Psoas muscle (tissue), 7 donors: ENCODE measurements at regions not wholly inside any gene's neighbourhood (a gene's known extent, or its start where the extent isn't known, plus 50 kb on each side); places are given as distances from the start of the nearest gene placed in this dataset.

ENCODE experiments used
- ATAC-seq, 4 donors: fragments of 200-7000 bp; cut with Tn5 transposase; one replicate each; pipeline ENCODE4 v1.9.1; 2020; ENCODE audit warnings: moderate library complexity in 3 of 4, mild to moderate bottlenecking in 2 of 4
- DNase-seq, 2 donors: peaks; one replicate each; pipeline ENCODE4 v3.0.0-alpha.2; 2020
- H3K27ac ChIP-seq: fragments of 200-600 bp; one replicate; pipeline ENCODE4 v1.8.0; 2022
- H3K27me3 ChIP-seq, 3 donors: fragments of 200-600 bp in 1 of 3; one replicate each; pipeline versions ENCODE4 v1.6.1 to v1.8.0; 2013 to 2022; ENCODE audit warnings: low read length in 2 of 3, mild to moderate bottlenecking in 2 of 3, moderate library complexity in 1 of 3; ENCODE audit not compliant: insufficient read depth in 3 of 3
- H3K36me3 ChIP-seq, 2 donors: fragments of 200-600 bp in 1 of 2; one replicate each; pipeline versions ENCODE4 v1.6.1 to v1.8.0; 2013 to 2022; ENCODE audit warnings: low read depth in 1 of 2, mild to moderate bottlenecking in 1 of 2, moderate library complexity in 1 of 2; ENCODE audit not compliant: insufficient read depth in 1 of 2
- H3K4me1 ChIP-seq: fragments of 200-600 bp; one replicate; pipeline ENCODE4 v1.8.0; 2022
- H3K4me3 ChIP-seq: fragments of 200-600 bp; one replicate; pipeline ENCODE4 v1.8.0; 2022; ENCODE audit warnings: mild to moderate bottlenecking
- H3K9me3 ChIP-seq: fragments of 200-600 bp; one replicate; pipeline ENCODE4 v1.8.0; 2022
- WGBS, 3 donors: extraction: QIAGEN DNeasy Blood & Tissue Kit; methylation state at CpG; one replicate each; pipeline versions ENCODE4 v1.1.6 to v1.1.7; 2013; 5-methylcytosine and 5-hydroxymethylcytosine counted together
- intact Hi-C, 2 donors: fragments of 100-400 bp; cut with DNase I; formaldehyde crosslinking; loops; one replicate each; pipeline versions ENCODE4 v1.11.0 to v1.14.2; 2022
- TF ChIP-seq, protein P1 (sequence below): fragments of 200-600 bp; IDR thresholded peaks from one replicate; pipeline ENCODE4 v1.8.0; 2022; ENCODE audit warnings: antibody characterized with exemption
- donor health status: healthy with polysubstance abuse.
- donor health status: DM: no; HTN: no; CAD: no; lungs with moderate emphysema.
- donor health status: Bipolar disorder and iron deficiency.
- donor health status: healthy.
- donor health status: DM: yes; HTN: yes; CAD: no.
- donor health status: DM: no; HTN: no; CAD: no.
- donor health status: DM: yes; HTN: yes; CAD: no.

DNA sequence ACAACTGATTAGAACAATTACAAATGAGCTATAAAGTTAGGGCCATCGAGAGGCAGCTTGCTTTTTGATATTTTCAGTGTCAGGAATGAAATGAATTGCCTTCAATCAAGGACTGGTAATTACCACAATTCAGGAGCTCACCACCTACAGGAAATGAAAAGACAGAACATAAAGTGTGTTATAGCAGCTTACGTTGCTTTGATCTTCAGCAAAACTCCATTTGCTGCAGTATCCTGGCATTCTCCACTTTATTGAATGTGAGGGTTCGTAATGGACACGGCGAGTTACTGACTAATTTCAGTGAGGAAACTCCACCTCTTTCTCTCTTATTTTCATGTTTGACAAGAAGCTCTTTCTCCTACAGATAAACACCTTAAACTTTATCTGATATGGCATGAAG lies 440.0 kb upstream of the HSF2 start:
- no peak overlapping the region for H3K27ac ChIP-seq
- DNase-seq (no peak), ATAC-seq (no peak)
- intact Hi-C loops: no loop called here
- TF ChIP-seq, protein P1, sequence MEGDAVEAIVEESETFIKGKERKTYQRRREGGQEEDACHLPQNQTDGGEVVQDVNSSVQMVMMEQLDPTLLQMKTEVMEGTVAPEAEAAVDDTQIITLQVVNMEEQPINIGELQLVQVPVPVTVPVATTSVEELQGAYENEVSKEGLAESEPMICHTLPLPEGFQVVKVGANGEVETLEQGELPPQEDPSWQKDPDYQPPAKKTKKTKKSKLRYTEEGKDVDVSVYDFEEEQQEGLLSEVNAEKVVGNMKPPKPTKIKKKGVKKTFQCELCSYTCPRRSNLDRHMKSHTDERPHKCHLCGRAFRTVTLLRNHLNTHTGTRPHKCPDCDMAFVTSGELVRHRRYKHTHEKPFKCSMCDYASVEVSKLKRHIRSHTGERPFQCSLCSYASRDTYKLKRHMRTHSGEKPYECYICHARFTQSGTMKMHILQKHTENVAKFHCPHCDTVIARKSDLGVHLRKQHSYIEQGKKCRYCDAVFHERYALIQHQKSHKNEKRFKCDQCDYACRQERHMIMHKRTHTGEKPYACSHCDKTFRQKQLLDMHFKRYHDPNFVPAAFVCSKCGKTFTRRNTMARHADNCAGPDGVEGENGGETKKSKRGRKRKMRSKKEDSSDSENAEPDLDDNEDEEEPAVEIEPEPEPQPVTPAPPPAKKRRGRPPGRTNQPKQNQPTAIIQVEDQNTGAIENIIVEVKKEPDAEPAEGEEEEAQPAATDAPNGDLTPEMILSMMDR: no peak
- no peaks in the 10 kb centered on the region for H3K4me1 ChIP-seq
- 39 to 45% (median 40%) methylated on average over 5 of the region's 5 CpGs for WGBS, 3 donors
- no peaks in the 10 kb centered on the region for H3K36me3 ChIP-seq
- no peak overlapping the region for H3K4me3 ChIP-seq
- no peaks in the 10 kb centered on the region for H3K9me3 ChIP-seq
- H3K27me3 ChIP-seq: no peaks in the 10 kb centered on the region

- Histone ChIP-seq H3K27me3 (no peaks in the 10 kb centered on the region), H3K4me3 (no peak overlapping the region), H3K9me3 (no peaks in the 10 kb centered on the region), H3K4me1 (no peaks in the 10 kb centered on the region), H3K27ac (no peak overlapping the region), H3K36me3 (no peaks in the 10 kb centered on the region)
- TF ChIP-seq, protein P1: no peak
- ATAC-seq (no peak), DNase-seq (no peak)
- WGBS, 3 donors: 55 to 67% (median 67%) methylated on average over 1 of the region's 1 CpG
- intact Hi-C loops: no loop called here
These were observed 437.8 kb upstream of the HSF2 start for GRCh38 chr6:121961619-121962125.

DNA sequence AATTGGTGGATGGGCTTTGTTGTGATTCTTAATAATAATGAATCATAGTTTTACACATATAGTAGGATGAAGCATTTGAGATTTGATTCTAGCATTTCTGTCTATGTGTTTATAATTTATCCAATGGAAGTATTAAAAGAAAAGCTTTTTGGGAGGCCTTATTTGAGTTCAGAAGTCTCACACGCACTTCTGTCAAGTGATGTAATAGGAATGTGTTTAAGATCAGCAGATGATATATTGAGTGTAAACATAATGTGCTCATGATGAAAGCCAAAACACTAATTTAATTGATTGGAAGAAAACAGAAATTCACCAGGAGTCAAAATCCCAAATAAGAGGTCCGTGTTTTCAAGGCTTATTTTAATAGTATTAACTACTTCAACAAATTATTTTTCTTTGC lies 435.6 kb upstream of the HSF2 start:
- Histone ChIP-seq H3K4me1 (no peaks in the 10 kb centered on the region), H3K27me3 (no peaks in the 10 kb centered on the region), H3K27ac (no peak overlapping the region), H3K9me3 (no peaks in the 10 kb centered on the region), H3K36me3 (no peaks in the 10 kb centered on the region), H3K4me3 (no peak overlapping the region)
- 80 to 83% (median 81%) methylated on average over 2 of the region's 2 CpGs for WGBS, 3 donors
- intact Hi-C loops: no loop called here
- TF ChIP-seq, protein P1: no peak
- ATAC-seq: no peak
- DNase-seq: no peak

- no peaks in the 10 kb centered on the region for H3K36me3 ChIP-seq
- intact Hi-C loops: no loop called here
- no peaks in the 10 kb centered on the region for H3K27me3 ChIP-seq
- peak in 2 of 4 donors; percentile 27 to 43 for ATAC-seq
- no peak overlapping the region for H3K4me3 ChIP-seq
- TF ChIP-seq, protein P1: no peak
- no peaks in the 10 kb centered on the region for H3K4me1 ChIP-seq
- no peaks in the 10 kb centered on the region for H3K9me3 ChIP-seq
- DNase-seq: peak in 1 of 2 donors; percentile 19
- H3K27ac ChIP-seq: no peak overlapping the region
- 38 to 53% (median 43%) methylated on average over 4 of the region's 4 CpGs for WGBS, 3 donors
These were observed 433.7 kb upstream of the HSF2 start for GRCh38 chr6:121965739-121966138.

GRCh38 chr6:121967631-121968030 lies 431.8 kb upstream of the HSF2 start:
- TF ChIP-seq, protein P1: no peak
- intact Hi-C loops: no loop called here
- Histone ChIP-seq H3K27me3 (no peaks in the 10 kb centered on the region), H3K4me3 (no peak overlapping the region), H3K4me1 (no peaks in the 10 kb centered on the region), H3K9me3 (no peaks in the 10 kb centered on the region), H3K27ac (no peak overlapping the region), H3K36me3 (no peaks in the 10 kb centered on the region)
- 74 to 83% (median 78%) methylated on average over 2 of the region's 2 CpGs for WGBS, 3 donors
- DNase-seq (no peak), ATAC-seq (no peak)
